ENCODE measurements at regions not wholly inside any gene's neighbourhood (a gene's known extent, or its start where the extent isn't known, plus 50 kb on each side); places are given as distances from the start of the nearest gene placed in this dataset.

DNA sequence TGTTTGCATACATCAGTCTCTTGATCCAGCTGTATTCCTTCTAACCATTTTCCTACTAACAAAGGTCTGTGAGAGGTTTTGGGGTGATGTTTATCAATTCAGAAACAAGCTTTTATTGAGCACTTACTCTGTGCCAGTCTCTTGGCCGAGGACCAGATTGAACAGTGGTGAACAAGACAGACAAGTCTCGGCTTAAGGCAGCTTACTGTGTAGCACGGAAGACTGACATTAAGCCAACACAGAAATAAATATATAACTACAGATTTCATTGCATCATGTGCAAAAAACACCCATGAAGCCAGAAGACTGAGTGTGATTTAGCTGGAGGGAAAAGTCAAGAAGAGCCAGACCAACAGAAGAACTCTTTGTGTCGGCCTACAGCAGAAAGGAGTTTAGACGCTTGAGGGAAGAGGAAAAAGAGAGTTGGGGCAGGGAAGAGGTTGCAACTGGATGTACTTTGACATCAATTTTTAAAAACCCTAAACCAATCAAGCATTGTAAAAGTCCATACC lies 549.6 kb upstream of the CITED2 start:
- no peak for DNase-seq (ENCODE audit: low read depth)

DNA sequence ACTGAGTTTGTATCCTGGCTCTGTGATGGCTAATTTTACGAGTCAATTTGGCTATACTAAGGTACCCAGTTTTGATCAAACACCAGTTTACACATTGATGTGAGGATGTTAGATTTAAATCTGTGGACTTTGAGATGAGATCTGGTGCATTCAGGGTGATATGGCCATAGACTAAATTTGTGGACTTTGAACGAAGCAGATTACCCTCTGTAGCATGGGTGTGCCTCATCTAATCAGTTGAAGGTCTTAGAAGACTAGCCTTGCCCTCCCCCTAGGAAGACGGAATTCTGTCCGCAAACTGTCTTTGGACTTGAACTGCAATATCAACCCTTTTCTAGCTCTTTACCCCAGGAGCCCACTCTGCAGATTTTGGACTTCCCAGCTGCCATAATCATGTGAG lies 547.8 kb upstream of the CITED2 start:
- no peak for DNase-seq (ENCODE audit: low read depth)

DNA sequence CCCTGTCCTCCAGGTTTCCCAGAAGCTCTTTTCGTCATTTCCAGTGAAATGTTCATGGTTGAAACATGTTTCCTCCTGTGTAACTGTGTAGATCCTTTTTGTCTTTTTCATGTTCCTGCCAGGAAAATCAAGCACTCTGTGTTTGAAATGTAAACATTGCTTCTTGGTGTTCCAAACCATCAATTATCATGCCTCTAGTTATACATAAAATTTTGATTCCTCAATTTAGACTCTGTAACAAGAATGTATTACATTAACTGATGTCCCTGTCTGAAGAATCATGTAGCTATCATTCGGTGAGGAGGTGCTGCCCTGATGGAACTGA lies 546.3 kb upstream of the CITED2 start:
- DNase-seq (ENCODE audit: low read depth): no peak

DNA sequence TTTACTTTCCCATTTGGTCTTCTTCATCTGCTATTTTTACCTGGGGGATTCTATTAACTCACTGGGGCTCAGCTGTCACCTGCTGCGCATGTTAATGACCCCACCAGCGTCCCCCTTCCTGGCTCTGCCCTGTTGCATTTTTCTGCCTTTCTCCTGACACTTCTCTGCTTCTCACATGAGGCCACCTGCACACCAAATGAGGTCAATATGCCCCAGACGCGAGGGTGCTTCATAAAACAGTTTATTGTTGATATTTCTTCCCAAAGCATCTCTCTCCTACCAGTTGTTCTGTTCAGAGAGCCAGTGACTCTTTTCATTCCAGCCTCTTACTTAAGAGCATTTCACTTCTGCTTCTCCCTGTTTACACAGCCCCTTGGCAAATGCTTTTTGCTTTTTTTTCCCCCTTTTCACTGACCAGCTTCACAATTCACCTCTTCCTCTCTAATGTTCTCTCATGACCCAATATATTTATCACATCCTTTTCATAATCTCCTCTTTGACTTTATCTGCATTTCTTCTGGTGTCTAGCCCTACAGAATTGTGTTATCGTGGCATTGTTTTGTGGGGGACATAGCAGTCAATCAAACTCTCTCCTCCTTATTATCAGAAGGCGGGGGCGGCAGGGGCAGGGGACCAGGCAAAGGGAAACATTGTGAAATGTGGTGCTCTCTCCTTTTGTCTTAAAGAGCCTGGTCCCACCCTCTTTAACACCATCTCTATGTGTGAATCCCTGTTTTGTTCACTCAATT lies 545.8 kb upstream of the CITED2 start:
- DNase-seq (ENCODE audit: low read depth): no peak

DNA sequence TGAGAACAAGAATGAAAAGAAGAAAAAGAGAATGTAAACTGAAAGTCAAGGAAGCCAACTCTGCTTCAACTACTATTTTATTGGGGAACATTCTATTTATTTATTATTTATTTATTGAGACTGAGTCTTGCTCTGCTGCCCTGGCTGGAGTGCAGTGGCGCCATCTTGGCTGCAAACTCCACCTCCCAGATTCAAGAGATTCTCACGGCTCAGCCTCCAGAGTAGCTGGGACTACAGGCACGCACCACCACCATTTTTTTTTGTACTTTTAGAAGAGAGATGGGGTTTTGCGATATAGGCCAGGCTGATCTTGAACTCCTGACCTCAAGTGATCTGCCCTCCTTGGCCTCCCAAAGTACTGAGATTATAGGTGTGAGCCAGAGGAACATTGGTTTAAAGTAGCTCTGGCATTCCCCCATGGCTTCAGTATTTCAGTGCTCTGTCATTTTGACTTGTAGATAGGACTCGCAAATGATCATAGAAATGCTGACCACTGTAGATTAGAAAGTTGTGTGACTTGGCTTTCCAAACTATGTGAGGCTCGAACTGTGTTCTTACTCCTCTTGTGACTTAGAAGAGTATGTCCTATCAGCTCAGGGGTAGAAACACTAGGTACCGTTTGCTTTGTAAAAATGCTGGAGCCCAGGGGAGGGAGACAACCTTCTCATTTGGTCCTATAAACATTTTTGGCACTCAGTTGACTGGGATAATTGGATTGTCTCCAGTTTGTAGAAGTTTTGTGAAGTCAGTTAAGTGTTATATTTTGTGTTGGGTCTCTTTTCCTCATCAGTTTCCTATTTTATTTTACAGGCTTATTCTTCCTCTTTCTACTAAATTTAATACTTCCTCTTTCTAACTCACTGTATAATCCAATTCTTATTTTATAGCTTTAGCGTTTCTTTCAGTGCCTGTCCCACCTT lies 544.9 kb upstream of the CITED2 start:
- DNase-seq (ENCODE audit: low read depth): no peak

DNA sequence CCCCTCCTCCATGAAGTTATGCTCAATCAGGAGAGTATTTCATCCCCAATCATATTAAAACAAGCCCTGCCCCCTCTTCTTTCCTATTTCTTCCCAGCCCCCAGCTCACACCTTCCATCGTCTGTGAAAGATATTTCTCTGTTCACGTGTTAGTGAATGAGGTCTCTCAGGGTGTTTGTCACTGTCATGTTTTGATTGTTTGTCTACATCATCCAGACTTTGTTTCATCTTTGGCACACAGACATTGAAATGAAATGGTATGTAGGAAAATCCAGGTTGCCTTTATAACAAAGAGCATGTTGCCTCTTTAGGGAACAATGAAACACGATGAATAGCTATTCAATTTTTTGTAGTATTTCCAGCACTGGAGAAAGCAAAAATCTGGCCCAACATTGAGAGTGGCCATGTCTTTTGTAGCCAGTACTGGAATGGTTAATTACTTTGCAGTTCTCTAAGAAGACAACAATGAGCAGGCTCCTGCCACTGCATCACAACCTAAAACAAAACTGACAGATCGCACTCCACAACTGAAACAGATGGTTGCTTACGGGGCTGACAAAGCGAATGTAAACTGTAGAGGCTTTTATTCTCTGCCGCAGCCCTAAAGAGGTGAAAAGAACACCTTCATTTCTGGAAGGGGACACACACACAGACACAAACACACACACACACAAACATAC lies 543.6 kb upstream of the CITED2 start:
- DNase-seq (ENCODE audit: low read depth): no peak

DNA sequence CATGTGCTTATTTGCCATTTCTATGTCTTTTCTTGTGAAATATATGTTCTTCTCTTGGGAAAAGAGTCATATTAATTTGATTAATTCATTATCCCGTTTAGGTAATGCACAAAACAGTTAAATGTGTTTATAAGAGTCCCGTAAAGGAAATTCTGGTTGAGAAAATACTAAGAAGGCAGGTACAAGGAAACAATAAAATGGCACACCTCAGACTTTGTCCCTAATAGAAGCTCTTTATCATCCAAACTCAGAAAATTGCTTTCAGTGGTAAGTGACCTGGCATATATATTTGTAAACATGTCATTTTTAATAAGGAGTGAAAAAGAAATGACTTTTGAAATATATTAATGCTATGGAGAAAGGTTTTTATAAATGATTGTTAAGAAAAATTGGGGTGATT lies 540.5 kb upstream of the CITED2 start:
- no peak for DNase-seq (ENCODE audit: low read depth)

DNA sequence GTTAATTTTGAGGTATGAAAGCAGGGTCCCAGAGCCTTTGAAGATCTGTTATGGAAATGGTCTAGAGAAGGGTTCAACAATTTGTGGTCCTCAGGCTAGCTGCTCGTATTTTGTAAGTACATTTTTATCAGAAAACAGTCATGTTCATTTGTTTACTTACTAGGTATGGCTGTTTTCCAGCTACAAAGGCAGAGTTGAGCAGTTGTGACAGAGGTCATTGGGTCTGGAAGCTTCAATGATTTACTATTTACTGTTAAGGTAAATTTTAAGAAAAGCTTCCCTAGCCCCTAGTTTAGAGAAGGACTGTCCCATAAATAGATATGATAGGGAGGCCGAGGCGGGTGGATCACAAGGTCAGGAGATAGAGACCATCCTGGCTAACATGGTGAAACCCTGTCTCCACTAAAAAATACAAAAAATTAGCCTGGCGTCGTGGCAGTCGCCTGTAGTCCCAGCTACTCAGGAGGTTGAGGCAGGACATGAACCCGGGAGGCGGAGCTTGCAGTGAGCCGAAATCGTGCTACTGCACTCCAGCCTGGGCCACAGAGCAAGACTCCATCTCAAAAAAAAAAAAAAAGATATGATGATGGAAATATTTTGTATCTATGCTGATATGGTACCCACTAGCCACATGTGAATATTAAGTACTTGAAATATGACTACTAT lies 538.4 kb upstream of the CITED2 start:
- DNase-seq (ENCODE audit: low read depth): no peak

DNA sequence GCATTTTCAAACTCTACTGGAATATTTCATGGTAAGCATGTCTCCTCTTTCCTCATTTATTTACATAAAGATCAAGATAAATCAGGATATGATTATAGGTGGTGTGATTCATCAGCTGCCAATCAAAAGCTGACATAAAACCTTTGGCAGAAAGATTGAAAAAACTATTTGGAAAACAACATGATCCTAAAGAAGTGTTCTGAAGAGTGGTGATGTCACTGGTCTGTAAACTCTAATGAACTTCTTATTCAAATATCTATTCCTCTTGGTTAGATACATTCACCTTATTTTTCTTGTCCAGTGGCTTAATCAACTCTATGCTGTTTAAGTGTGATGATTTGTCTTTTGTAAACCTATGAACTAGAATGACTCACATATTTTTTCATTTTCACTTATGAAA lies 535.5 kb upstream of the CITED2 start:
- no peak for DNase-seq (ENCODE audit: low read depth)

DNA sequence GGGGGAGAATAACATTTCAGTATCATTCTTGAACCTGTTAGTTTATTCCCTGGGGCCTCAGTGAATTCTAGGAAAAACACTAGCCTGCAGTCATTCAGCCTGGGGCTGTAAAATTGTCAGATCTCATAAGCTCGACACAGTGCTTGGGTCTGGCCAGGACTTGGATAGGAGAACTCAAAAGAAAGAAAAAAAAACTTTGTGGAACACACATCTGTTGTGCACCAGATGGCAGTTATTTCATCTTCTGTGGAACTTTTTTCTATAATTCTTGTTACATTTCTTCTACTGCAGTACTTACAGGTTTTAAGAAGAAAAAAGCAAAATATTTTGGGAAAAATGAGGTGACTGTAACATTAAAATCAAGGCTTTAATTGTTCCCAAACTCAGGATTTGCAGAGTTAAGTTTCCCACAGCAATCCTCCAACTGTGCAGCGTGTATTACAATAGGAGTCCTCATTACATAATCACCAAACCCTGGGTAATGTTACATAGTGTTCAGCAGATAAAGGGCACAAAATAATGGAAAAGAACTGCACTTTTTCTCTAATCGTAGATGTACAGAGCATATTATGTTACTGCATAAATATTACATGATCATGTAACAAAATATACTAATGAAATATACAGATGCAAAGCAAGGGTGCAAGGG lies 531.1 kb upstream of the CITED2 start:
- no peak for DNase-seq (ENCODE audit: low read depth)

DNA sequence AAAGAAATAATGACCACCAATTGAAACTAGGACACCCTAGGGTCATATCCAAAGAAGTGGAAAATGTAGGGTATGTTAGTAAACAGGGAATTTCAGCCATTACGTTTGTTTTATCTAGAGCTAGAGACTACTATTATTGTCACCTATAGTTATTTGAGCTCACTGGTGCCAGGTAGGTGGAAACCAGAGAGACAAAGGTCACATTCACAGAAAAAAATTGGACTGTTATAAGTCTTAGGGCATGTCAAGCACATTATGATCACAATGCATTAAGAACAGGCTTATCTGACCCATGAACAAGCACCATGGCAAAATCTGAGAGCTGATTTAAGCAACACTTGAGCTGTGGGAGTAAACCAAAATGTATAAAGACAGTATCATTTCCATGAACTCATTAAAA lies 530.1 kb upstream of the CITED2 start:
- DNase-seq (ENCODE audit: low read depth): no peak

DNA sequence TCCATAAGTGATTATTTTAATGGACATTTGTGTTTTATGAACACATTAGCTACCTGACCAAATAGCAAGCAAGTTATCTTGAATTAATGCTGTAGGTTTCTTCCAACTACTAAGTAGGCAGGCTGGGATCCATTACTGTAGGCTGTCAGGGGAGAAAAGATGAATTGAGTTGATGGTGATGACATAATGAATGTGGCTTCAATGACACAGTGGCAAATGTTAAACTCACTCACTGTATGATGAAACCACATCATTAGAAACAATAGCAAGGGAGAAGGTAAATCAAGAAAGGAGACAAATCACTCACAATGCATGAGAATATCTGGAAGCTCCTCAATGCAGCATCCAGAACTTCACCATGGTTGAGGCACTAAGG lies 529.7 kb upstream of the CITED2 start:
- no peak for DNase-seq (ENCODE audit: low read depth)

DNA sequence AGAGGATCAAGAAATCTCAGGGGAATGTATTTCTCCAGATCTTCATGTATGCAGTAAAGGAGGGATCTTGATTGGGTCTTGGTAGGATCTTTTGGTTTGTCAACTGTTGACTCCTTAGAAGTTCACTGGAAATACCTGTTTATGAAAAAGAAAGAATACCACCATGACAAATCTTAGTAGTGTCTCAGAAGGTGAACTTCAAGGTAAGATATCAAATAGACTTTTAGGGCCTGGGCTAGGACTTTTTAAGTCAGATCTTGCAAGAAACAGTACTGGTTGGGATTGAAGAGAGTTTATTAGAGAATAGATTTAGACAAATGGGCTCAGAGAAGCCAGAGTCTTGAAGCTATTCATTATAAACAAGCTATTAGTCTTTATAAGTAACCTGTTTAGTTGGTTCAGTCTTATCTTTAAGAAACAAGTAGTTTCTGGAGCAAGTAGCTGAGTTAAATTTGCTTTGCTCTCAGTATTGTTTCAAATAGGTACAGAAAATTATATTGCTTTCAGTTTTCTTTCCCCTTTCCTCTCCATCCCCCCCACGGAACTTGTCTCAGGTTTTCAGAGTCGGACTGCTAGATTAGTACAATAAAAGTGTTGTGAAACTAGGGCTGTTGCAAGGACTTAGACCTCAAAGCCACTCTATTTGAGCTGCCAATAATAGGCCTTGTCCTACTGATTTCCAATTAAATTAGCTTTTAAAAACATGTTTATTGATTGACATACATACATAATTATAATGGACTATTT lies 529.1 kb upstream of the CITED2 start:
- DNase-seq (ENCODE audit: low read depth): no peak

DNA sequence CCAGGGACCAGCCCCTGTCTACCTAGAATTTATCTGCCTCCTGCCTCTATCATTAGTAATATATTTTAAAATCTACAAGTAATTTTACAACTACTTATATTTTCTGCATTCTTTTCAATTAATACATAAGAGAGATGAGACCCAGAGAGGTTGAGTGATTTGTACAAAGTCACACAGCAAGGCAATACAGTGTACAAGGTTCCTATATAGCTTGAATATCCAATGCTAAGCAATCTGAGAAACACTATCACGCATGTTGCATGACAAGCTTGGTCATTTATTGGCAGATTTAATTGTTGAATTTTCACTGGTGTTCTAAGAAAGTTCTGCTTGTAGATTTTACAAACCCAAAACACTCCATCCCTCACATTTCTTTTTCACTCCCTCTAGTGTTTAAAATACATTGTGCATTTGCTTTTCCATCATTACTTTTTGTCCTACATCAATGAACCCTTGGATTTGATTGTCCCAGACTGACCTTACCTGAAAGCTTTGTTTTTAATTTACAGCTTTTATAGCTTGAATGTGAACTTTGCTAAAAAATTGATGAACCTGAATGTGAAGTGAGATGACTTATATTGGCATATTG lies 520.9 kb upstream of the CITED2 start:
- DNase-seq (ENCODE audit: low read depth): no peak

DNA sequence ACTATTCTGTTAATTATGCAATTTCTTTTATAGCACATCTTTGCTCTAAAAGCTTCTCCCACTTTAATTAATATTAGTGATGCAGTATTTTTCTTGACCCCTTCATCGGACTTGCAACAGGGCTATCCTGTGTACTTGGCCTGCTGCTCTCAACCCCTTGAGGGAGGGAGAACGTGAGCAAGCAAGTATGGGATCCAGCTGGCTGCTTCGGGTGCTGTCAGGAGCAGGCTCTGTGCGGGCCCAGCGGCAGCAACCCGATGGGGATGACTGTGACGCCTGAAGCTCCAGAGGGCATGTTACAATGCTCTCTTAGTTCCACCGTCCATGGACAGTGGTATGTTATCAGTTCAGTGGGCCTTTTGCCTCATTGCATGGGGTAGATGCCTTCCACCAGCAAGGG lies 519.8 kb upstream of the CITED2 start:
- no peak for DNase-seq (ENCODE audit: low read depth)

DNA sequence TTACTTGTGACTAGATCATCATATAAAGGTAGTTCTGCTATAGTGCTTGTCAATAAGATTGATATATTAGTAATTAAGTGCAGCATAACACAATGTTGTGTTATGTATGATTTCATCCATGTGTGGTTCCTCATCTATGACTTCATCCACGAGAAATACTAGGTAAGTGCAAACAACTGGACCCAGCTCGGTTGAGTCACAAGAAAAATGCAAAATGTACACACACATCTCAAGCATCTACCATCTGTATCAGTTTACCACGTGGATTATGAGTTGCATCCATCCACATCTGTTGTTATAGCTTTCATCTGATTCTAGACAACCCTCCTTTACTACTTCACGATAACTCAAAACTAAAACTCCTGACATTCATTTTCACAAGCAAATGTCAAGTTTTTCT lies 517.0 kb upstream of the CITED2 start:
- no peak for DNase-seq (ENCODE audit: low read depth)

DNA sequence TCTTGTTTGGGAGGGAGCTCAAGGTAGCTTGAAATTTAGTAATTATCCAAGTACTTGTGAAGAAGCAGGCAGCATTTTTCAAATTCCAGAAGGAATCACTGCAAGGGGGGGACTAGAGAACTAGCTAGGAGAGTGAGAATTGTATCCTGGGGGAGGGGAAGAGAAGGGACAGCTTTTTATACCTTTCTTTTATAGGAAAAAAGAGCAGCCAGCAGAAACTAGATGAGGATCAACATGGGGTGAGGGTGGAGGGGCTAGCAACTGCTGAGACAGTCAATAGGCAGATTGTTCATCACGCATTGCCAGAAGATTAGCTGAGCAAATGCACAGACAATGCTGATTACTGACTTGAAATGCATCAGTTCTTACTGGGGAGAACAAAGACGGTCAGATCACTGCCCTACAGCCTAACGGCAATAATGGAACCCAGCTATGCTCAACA lies 514.3 kb upstream of the CITED2 start:
- no peak for DNase-seq (ENCODE audit: low read depth)

DNA sequence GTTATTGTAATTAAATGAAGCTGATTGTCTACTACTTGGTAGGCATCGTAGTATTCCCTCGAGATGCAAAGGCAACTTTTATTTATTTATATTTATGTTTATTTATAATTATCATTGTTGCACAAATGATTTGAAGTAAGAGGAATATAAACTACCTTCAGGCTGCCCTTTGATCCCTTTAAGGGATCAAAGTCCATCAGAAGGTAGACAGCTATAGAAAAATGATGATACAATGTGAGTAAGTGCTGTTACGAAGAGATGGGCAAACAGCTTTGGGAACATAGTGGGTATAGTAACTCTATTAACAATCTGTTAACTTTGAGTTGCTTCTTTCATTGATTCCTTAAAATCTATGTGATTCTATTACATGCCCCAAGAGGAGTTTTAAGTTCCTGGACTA lies 512.8 kb upstream of the CITED2 start:
- DNase-seq (ENCODE audit: low read depth): no peak

DNA sequence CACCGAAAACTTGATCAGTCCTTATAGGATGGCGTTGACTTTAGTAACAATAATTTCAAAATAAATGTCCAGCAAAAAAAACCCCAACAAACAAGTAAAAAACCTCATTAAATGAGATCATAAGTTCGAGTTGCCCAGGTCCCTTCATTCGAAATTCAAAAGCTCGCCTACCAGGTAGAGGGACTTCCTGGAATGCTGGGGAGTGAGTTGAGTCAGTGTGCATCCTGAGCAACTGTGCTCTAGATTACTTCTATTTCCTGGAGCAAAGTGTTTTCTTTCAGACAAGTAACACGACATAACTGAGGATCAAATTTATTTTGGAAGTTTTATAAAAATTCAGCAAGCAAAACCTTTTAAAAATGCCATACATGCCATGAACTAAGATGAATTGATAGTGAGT lies 511.9 kb upstream of the CITED2 start:
- no peak for DNase-seq (ENCODE audit: low read depth)

DNA sequence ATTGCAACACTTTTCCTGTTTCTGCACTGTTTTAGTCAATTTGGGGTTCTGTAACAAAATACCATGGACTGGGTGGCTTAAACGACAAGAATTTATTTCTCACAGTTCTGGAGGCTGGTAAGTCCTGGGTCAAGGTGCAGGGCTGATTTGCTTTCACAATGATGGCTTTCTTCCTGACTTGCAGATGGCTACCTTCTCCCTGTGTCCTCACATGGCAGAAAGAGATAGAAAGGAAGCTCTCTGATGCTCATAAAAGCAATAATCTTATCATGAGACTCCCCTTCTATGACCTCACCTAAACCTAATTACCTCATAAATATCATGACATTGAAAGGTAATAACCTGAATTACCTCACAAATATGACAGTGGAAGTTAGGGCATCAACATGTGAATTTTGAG lies 511.5 kb upstream of the CITED2 start:
- DNase-seq (ENCODE audit: low read depth): no peak

DNA sequence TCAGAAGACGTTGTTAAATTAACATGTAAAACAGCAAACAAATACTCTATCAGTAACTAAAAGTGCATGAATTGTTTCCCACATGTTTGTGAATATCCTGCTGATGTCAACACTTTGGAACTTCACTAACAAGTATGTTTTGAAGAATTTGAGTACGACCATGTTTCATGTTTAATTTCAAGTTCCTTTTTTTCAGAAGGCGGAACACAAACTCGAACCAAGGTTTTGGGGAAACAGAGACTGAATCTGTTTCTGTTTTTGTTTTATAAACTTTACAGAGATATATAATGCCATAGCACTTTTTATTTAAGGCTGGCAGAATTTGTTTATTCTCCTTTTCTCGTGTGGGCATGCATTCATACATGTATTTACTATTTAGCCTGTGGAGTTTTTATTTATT lies 509.3 kb upstream of the CITED2 start:
- DNase-seq (ENCODE audit: low read depth): no peak
